CD14-positive monocyte (primary cell): ENCODE measurements at regions not wholly inside any gene's neighbourhood (a gene's known extent, or its start where the extent isn't known, plus 50 kb on each side); places are given as distances from the start of the nearest gene placed in this dataset.

Source experiments
- DNase-seq, 3 donors: peaks; one replicate each; pipeline ENCODE4 v3.0.0-alpha.2; 2011 to 2022
- H2AFZ ChIP-seq: 2 replicates; pipeline ENCODE4 v1.6.0; 2012; ENCODE audit warnings: mild to moderate bottlenecking, low read depth, low read length, inconsistent platforms; ENCODE audit not compliant: insufficient read depth, poor library complexity, severe bottlenecking
- H3K27ac ChIP-seq, 2 donors: 1 replicate in 1 of 2; 2 replicates in 1 of 2; pipeline ENCODE4 v1.5.1; 2012 to 2013; ENCODE audit warnings: low read length in 2 of 2, control low read depth in 1 of 2, inconsistent platforms in 1 of 2, low read depth in 1 of 2, mild to moderate bottlenecking in 1 of 2
- H3K27me3 ChIP-seq, 2 donors: one replicate each; pipeline versions ENCODE4 v1.6.0 to v1.6.1; 2011 to 2013; ENCODE audit warnings: low read length in 2 of 2; ENCODE audit not compliant: control insufficient read depth in 2 of 2, insufficient read depth in 2 of 2
- H3K36me3 ChIP-seq, 2 donors: replicated peaks in 1 of 2; 1 replicate in 1 of 2; 2 replicates in 1 of 2; pipeline versions ENCODE4 v1.5.1 to v1.6.1; 2012 to 2013; ENCODE audit warnings: low read length in 2 of 2, control low read depth in 1 of 2, inconsistent platforms in 1 of 2, mild to moderate bottlenecking in 1 of 2; ENCODE audit not compliant: insufficient read depth in 2 of 2, control insufficient read depth in 1 of 2
- H3K4me1 ChIP-seq, 2 donors: 1 replicate in 1 of 2; 2 replicates in 1 of 2; pipeline versions ENCODE4 v1.5.1 to v1.6.1; 2012 to 2013; ENCODE audit warnings: low read length in 2 of 2, control low read depth in 1 of 2, inconsistent platforms in 1 of 2, mild to moderate bottlenecking in 1 of 2, moderate library complexity in 1 of 2; ENCODE audit not compliant: insufficient read depth in 2 of 2, control insufficient read depth in 1 of 2
- H3K4me2 ChIP-seq: replicated peaks from 2 replicates; pipeline ENCODE3; 2012; ENCODE audit warnings: low read length, moderate library complexity, mild to moderate bottlenecking; ENCODE audit not compliant: poor library complexity, severe bottlenecking; ENCODE audit errors: extremely low read depth
- H3K4me3 ChIP-seq, 3 experiments: fragments of 200-600 bp in 1 of 3; sonication (generic) in 1 of 3; replicated peaks in 1 of 3; 1 replicate in 2 of 3; 2 replicates in 1 of 3; pipeline ENCODE4 v1.5.1; 2011 to 2013; ENCODE audit warnings: low read length in 3 of 3, mild to moderate bottlenecking in 3 of 3, control low read depth in 2 of 3, low read depth in 2 of 3, inconsistent platforms in 1 of 3, moderate library complexity in 1 of 3
- H3K79me2 ChIP-seq: 2 replicates; pipeline ENCODE4 v1.6.0; 2012; ENCODE audit warnings: mild to moderate bottlenecking, control low read depth, inconsistent platforms, low read length, moderate library complexity; ENCODE audit not compliant: insufficient read depth
- H3K9ac ChIP-seq: 2 replicates; pipeline ENCODE4 v1.6.0; 2017; ENCODE audit warnings: low read length, mild to moderate bottlenecking; ENCODE audit not compliant: insufficient read depth, poor library complexity, severe bottlenecking
- H3K9me3 ChIP-seq, 2 donors: replicated peaks in 1 of 2; 1 replicate in 1 of 2; 2 replicates in 1 of 2; pipeline versions ENCODE4 v1.5.1 to v1.6.1; 2012 to 2013; ENCODE audit warnings: low read length in 2 of 2, control low read depth in 1 of 2; ENCODE audit not compliant: control insufficient read depth in 1 of 2, insufficient read depth in 1 of 2
- H4K20me1 ChIP-seq: 2 replicates; pipeline ENCODE4 v1.6.0; 2012; ENCODE audit warnings: mild to moderate bottlenecking, low read length, control low read depth, moderate library complexity; ENCODE audit not compliant: insufficient read depth
- H3K27ac Mint-ChIP-seq, 7 donors: one replicate each; pipeline ENCODE4 v1.8.0; 2020; ENCODE audit warnings: mild to moderate bottlenecking in 7 of 7, mixed read lengths in 7 of 7, moderate library complexity in 6 of 7, inconsistent platforms in 2 of 7
- H3K27me3 Mint-ChIP-seq, 3 donors: one replicate each; pipeline ENCODE4 v1.8.0; 2021 to 2022; ENCODE audit warnings: low read depth in 3 of 3, mild to moderate bottlenecking in 3 of 3, mixed read lengths in 3 of 3, moderate library complexity in 3 of 3, inconsistent platforms in 1 of 3
- H3K36me3 Mint-ChIP-seq, 2 donors: one replicate each; pipeline ENCODE4 v1.8.0; 2020; ENCODE audit warnings: mixed read lengths in 2 of 2, inconsistent platforms in 1 of 2, mild to moderate bottlenecking in 1 of 2
- H3K4me1 Mint-ChIP-seq: one replicate; pipeline ENCODE4 v1.8.0; 2020; ENCODE audit warnings: mild to moderate bottlenecking, mixed read lengths
- H3K4me3 Mint-ChIP-seq, 2 donors: one replicate each; pipeline ENCODE4 v1.8.0; 2020; ENCODE audit warnings: mild to moderate bottlenecking in 2 of 2, mixed read lengths in 2 of 2, moderate library complexity in 1 of 2
- H3K9me3 Mint-ChIP-seq, 7 donors: one replicate each; pipeline ENCODE4 v1.8.0; 2020 to 2022; ENCODE audit warnings: mixed read lengths in 7 of 7, mild to moderate bottlenecking in 6 of 7, moderate library complexity in 6 of 7, inconsistent platforms in 2 of 7
- WGBS: methylation state at CpG from one replicate; pipeline ENCODE4 v1.1.5; 2013; ENCODE audit warnings: missing lambda C conversion rate; ENCODE audit not compliant: insufficient coverage; 5-methylcytosine and 5-hydroxymethylcytosine counted together
- intact Hi-C, 2 donors: fragments of 100-400 bp; cut with micrococcal nuclease; formaldehyde crosslinking; loops; one replicate each; pipeline versions ENCODE4 v1.15.0 to v1.15.1; 2023
- TF ChIP-seq, protein P1 (sequence below): fragments of 200-600 bp; IDR thresholded peaks from one replicate; pipeline ENCODE4 v1.8.0; 2022; ENCODE audit warnings: antibody characterized with exemption, mild to moderate bottlenecking

DNA sequence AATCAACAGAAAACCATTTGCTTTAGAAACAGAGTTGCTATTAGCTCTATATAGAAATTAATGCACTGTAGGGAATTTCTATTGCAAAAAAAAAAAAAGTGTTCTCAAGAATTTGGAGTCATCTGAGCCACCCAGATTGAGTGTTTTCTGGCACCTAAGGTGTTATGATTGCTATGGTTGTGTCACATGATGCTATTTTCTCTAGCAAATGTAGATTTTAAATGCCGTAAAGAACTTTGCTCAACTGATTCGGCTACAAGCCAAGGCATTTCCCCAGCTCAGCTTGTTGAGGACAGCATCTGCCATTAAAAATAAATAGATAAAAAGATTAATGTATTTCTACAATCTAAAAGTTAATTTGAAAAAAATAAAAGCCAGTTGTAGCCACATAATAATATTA, 712.8 kb downstream of the FAT4 start:
- Histone ChIP-seq H3K27ac (no peak overlapping the region), H2AFZ (no peak overlapping the region), H4K20me1 (no peaks in the 10 kb centered on the region), H3K4me2 (no peak overlapping the region), H3K27me3 (no peaks in the 10 kb centered on the region), H3K36me3 (no peaks in the 10 kb centered on the region), H3K4me1 (no peaks in the 10 kb centered on the region), H3K9ac (no peak overlapping the region), H3K9me3 (peaks cover 4 to 12% of the 10 kb centered on the region in 2 donors), H3K79me2 (no peaks in the 10 kb centered on the region), H3K4me3 (no peak overlapping the region)
- H3K36me3 Mint-ChIP-seq: no peaks in the 10 kb centered on the region
- no peak for DNase-seq
- H3K9me3 Mint-ChIP-seq: peaks cover 2 to 22% (median 6%) of the 10 kb centered on the region in 7 donors
- WGBS: no CpG with 5 or more reads among the region's 2 CpGs
- H3K27me3 Mint-ChIP-seq: no peaks in the 10 kb centered on the region
- no peak overlapping the region for H3K27ac Mint-ChIP-seq
- TF ChIP-seq, protein P1, sequence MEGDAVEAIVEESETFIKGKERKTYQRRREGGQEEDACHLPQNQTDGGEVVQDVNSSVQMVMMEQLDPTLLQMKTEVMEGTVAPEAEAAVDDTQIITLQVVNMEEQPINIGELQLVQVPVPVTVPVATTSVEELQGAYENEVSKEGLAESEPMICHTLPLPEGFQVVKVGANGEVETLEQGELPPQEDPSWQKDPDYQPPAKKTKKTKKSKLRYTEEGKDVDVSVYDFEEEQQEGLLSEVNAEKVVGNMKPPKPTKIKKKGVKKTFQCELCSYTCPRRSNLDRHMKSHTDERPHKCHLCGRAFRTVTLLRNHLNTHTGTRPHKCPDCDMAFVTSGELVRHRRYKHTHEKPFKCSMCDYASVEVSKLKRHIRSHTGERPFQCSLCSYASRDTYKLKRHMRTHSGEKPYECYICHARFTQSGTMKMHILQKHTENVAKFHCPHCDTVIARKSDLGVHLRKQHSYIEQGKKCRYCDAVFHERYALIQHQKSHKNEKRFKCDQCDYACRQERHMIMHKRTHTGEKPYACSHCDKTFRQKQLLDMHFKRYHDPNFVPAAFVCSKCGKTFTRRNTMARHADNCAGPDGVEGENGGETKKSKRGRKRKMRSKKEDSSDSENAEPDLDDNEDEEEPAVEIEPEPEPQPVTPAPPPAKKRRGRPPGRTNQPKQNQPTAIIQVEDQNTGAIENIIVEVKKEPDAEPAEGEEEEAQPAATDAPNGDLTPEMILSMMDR: no peak
- H3K4me1 Mint-ChIP-seq: no peaks in the 10 kb centered on the region
- intact Hi-C loops: no loop called here
- H3K4me3 Mint-ChIP-seq: no peak overlapping the region

DNA sequence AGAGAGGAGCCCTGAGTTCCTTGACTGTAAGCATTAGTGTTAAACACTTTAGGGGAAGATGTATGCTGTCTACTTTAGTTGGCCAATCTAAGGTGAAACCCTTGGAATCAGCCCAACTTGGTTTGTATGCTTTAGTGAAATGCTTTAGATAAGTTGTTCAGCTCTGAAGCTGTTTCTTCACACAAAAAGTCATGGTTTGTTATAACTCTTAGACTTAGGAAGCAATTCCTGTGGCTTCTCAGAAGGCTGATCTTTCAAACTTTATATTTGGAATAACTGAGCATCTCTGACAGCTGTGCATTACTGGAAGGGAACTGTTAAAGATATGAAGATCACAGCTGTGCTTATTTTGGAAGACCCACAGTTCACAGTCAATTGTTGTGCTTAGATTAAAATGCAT, 714.1 kb downstream of the FAT4 start:
- H3K27me3 ChIP-seq: no peaks in the 10 kb centered on the region
- H3K36me3 Mint-ChIP-seq: no peaks in the 10 kb centered on the region
- H3K4me1 Mint-ChIP-seq: no peaks in the 10 kb centered on the region
- DNase-seq: no peak
- H3K4me2 ChIP-seq: no peak overlapping the region
- H4K20me1 ChIP-seq: no peaks in the 10 kb centered on the region
- H3K79me2 ChIP-seq: no peaks in the 10 kb centered on the region
- H3K9me3 ChIP-seq: peaks cover 4 to 12% of the 10 kb centered on the region in 2 donors
- TF ChIP-seq, protein P1: no peak
- no peak overlapping the region for H3K27ac Mint-ChIP-seq
- no peak overlapping the region for H2AFZ ChIP-seq
- no peaks in the 10 kb centered on the region for H3K36me3 ChIP-seq
- intact Hi-C loops: no loop called here
- H3K4me1 ChIP-seq: no peaks in the 10 kb centered on the region
- H3K9me3 Mint-ChIP-seq: peaks cover 2 to 22% (median 8%) of the 10 kb centered on the region in 7 donors
- no peak overlapping the region for H3K9ac ChIP-seq
- no peak overlapping the region for H3K27ac ChIP-seq
- H3K4me3 Mint-ChIP-seq: no peak overlapping the region
- no peak overlapping the region for H3K4me3 ChIP-seq
- no peaks in the 10 kb centered on the region for H3K27me3 Mint-ChIP-seq
